ENCODE measurements at regions not wholly inside any gene's neighbourhood (a gene's known extent, or its start where the extent isn't known, plus 50 kb on each side); places are given as distances from the start of the nearest gene placed in this dataset.
"Not testable (repeated sequence)": the region's sequence is repeated elsewhere in the genome, so short reads cannot be mapped to it uniquely, and the experiment has no call there.

DNA sequence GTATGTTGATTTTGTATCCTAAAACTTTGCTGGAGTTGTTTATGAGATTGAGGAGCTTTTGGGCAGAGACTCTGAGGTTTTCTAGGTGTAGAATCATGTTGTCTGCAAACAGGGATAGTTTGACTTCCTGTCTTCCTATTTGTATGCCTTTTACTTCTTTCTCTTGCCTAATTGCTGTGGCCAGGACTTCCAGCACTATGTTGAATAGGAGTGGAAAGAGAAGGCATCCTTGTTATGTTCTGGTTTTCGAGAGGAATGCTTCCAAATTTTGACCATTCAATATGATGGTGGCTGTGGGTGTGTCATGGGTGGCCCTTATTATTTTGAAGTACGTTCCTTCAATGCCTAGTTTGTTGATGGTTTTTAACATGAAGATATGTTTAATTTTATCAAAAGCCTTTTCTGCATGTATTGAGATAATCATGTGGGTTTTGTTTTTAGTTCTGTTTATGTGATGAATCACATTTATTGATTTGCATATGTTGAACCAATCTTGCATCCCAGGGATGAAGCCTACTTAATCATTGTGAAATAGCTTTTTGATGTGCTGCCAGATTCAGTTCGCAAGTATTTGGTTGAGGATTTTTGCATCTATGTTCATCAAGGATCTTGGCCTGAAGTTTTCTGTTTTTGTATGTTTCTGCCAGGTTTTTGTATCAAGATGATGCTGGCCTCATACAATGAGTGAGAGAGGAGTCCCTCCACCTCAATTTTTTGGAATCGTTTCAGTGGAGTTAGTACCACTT, 188.1 kb downstream of the MINAR1 start:
- no peaks in the 10 kb centered on the region for H3K4me1 ChIP-seq (ENCODE audit: control insufficient read depth, extremely low read depth, insufficient read depth, low read length)
- H3K36me3 ChIP-seq (ENCODE audit: control insufficient read depth, insufficient read depth, low read length) = no peaks in the 10 kb centered on the region
- no peak overlapping the region for H3K27ac ChIP-seq (ENCODE audit: insufficient read depth, low read length)
- no peak overlapping the region for H3K4me3 ChIP-seq (replicated peaks in 1 of 4; ENCODE audit: control extremely low read depth in 1 of 4, insufficient read depth in 1 of 4, low read depth in 3 of 4, low read length in 4 of 4)
- H3K9me3 ChIP-seq (ENCODE audit: control insufficient read depth, insufficient read depth, low read depth, low read length) = no peaks in the 10 kb centered on the region
- H3K4me2 ChIP-seq (ENCODE audit: extremely low read depth, insufficient read depth, low read length) = no peak overlapping the region
- peaks cover 2% of the 10 kb centered on the region for H3K27me3 ChIP-seq (ENCODE audit: control insufficient read depth, insufficient read depth, low read length)
- H2AFZ ChIP-seq (ENCODE audit: low read length) = no peak overlapping the region
- no peaks in the 10 kb centered on the region for H4K20me1 ChIP-seq (ENCODE audit: control insufficient read depth, extremely low read depth, insufficient read depth, low read length)
- TF ChIP-seq EZH2 (IDR thresholded peaks at IDR 0.05; ENCODE audit: low read length, missing control alignments) = no peak
- TF ChIP-seq, protein P1, sequence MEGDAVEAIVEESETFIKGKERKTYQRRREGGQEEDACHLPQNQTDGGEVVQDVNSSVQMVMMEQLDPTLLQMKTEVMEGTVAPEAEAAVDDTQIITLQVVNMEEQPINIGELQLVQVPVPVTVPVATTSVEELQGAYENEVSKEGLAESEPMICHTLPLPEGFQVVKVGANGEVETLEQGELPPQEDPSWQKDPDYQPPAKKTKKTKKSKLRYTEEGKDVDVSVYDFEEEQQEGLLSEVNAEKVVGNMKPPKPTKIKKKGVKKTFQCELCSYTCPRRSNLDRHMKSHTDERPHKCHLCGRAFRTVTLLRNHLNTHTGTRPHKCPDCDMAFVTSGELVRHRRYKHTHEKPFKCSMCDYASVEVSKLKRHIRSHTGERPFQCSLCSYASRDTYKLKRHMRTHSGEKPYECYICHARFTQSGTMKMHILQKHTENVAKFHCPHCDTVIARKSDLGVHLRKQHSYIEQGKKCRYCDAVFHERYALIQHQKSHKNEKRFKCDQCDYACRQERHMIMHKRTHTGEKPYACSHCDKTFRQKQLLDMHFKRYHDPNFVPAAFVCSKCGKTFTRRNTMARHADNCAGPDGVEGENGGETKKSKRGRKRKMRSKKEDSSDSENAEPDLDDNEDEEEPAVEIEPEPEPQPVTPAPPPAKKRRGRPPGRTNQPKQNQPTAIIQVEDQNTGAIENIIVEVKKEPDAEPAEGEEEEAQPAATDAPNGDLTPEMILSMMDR (conservative IDR thresholded peaks at IDR 0.05 in 1 of 2, IDR thresholded peaks at IDR 0.05 in 1 of 2; ENCODE audit: low read depth in 1 of 2, low read length in 2 of 2) = no peak
- DNase-seq (ENCODE audit: low read depth in 2 of 2) = peak in 1 of 2 donors; percentile 74
- H3K79me2 ChIP-seq (ENCODE audit: control insufficient read depth, insufficient read depth, low read length) = no peaks in the 10 kb centered on the region
- H3K9ac ChIP-seq (ENCODE audit: insufficient read depth, low read length) = no peak overlapping the region

DNA sequence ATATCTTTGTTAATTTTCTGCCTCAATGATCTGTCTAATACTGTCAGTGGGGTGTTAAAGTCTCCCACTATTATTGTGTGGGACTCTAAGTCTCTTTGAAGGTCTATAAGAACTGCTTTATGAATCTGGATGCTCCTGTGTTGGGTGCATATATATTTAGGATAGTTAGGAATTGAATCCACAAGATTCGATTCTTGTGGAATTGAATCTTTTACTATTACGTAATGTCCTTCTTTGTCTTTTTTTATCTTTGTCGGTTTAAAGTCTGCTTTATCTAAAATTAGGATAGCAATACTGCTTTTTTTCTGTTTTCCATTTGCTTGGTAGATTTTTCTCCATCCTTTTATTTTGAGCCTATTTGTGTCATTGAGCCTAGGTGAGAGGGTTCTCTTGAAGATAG, 189.7 kb downstream of the MINAR1 start:
- not testable (repeated sequence) for H3K4me2 ChIP-seq (ENCODE audit: extremely low read depth, insufficient read depth, low read length); H3K4me3 ChIP-seq (replicated peaks in 1 of 4; ENCODE audit: control extremely low read depth in 1 of 4, insufficient read depth in 1 of 4, low read depth in 3 of 4, low read length in 4 of 4); H3K9me3 ChIP-seq (ENCODE audit: control insufficient read depth, insufficient read depth, low read depth, low read length); H4K20me1 ChIP-seq (ENCODE audit: control insufficient read depth, extremely low read depth, insufficient read depth, low read length); H3K79me2 ChIP-seq (ENCODE audit: control insufficient read depth, insufficient read depth, low read length); H3K9ac ChIP-seq (ENCODE audit: insufficient read depth, low read length); H2AFZ ChIP-seq (ENCODE audit: low read length); DNase-seq (ENCODE audit: low read depth in 2 of 2); H3K4me1 ChIP-seq (ENCODE audit: control insufficient read depth, extremely low read depth, insufficient read depth, low read length); H3K27me3 ChIP-seq (ENCODE audit: control insufficient read depth, insufficient read depth, low read length); H3K36me3 ChIP-seq (ENCODE audit: control insufficient read depth, insufficient read depth, low read length); H3K27ac ChIP-seq (ENCODE audit: insufficient read depth, low read length)

DNA sequence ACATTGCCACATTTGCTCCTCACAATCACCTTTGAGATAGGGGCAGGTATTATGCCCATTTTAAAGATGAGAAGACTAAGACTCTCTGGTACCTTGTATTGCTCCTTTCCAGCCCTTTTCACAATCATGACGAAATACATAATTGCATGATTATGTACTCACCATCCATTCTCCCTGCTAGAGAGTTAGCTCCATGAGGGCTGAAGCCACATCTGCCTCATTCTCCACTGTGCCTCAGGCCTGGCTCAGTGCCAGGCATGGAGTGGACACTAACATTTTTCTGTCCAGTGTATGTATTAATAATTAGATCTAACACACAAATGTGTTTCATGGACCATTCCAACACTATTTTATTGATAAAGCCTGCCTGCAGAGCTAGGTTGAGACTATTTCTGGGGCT, 191.4 kb downstream of the MINAR1 start:
- H3K4me2 ChIP-seq (ENCODE audit: extremely low read depth, insufficient read depth, low read length) = no peak overlapping the region
- H3K27me3 ChIP-seq (ENCODE audit: control insufficient read depth, insufficient read depth, low read length) = peaks cover 2% of the 10 kb centered on the region
- H3K79me2 ChIP-seq (ENCODE audit: control insufficient read depth, insufficient read depth, low read length) = no peaks in the 10 kb centered on the region
- H3K36me3 ChIP-seq (ENCODE audit: control insufficient read depth, insufficient read depth, low read length) = no peaks in the 10 kb centered on the region
- no peaks in the 10 kb centered on the region for H3K4me1 ChIP-seq (ENCODE audit: control insufficient read depth, extremely low read depth, insufficient read depth, low read length)
- TF ChIP-seq, protein P1 (conservative IDR thresholded peaks at IDR 0.05 in 1 of 2, IDR thresholded peaks at IDR 0.05 in 1 of 2; ENCODE audit: low read depth in 1 of 2, low read length in 2 of 2) = no peak
- TF ChIP-seq EZH2 (IDR thresholded peaks at IDR 0.05; ENCODE audit: low read length, missing control alignments) = no peak
- H3K9me3 ChIP-seq (ENCODE audit: control insufficient read depth, insufficient read depth, low read depth, low read length) = no peaks in the 10 kb centered on the region
- H3K27ac ChIP-seq (ENCODE audit: insufficient read depth, low read length) = no peak overlapping the region
- H2AFZ ChIP-seq (ENCODE audit: low read length) = no peak overlapping the region
- no peaks in the 10 kb centered on the region for H4K20me1 ChIP-seq (ENCODE audit: control insufficient read depth, extremely low read depth, insufficient read depth, low read length)
- no peak for DNase-seq (ENCODE audit: low read depth in 2 of 2)
- H3K9ac ChIP-seq (ENCODE audit: insufficient read depth, low read length) = no peak overlapping the region
- H3K4me3 ChIP-seq (replicated peaks in 1 of 4; ENCODE audit: control extremely low read depth in 1 of 4, insufficient read depth in 1 of 4, low read depth in 3 of 4, low read length in 4 of 4) = no peak overlapping the region
